Mesodermal cell (in vitro differentiated cells): ENCODE measurements at regions not wholly inside any gene's neighbourhood (a gene's known extent, or its start where the extent isn't known, plus 50 kb on each side); places are given as distances from the start of the nearest gene placed in this dataset.
"Not testable (repeated sequence)": the region's sequence is repeated elsewhere in the genome, so short reads cannot be mapped to it uniquely, and the experiment has no call there.

Experiments
- H3K27ac ChIP-seq: 2 replicates; pipeline ENCODE4 v1.7.0; 2013; ENCODE audit warnings: mild to moderate bottlenecking, low read depth, low read length, moderate library complexity; ENCODE audit not compliant: severe bottlenecking
- H3K36me3 ChIP-seq: 2 replicates; pipeline ENCODE4 v1.7.1; 2013; ENCODE audit warnings: mild to moderate bottlenecking, low read length, moderate library complexity; ENCODE audit not compliant: control insufficient read depth, insufficient read depth
- H3K4me1 ChIP-seq: one replicate; pipeline ENCODE4 v1.7.1; 2013; ENCODE audit warnings: mild to moderate bottlenecking, low read length; ENCODE audit not compliant: insufficient read depth, control insufficient read depth, poor library complexity, severe bottlenecking
- H3K4me3 ChIP-seq: 2 replicates; pipeline ENCODE4 v1.7.0; 2013; ENCODE audit warnings: low read length, control low read depth, mild to moderate bottlenecking; ENCODE audit not compliant: insufficient read depth, poor library complexity, severe bottlenecking; ENCODE audit errors: extremely low read depth
- H3K9me3 ChIP-seq: 2 replicates; pipeline ENCODE4 v1.7.1; 2013; ENCODE audit warnings: mild to moderate bottlenecking, low read length, moderate library complexity; ENCODE audit not compliant: control insufficient read depth
- WGBS, 2 experiments: methylation state at CpG; one replicate each; pipeline ENCODE4 v1.1.5; 2013; ENCODE audit warnings: missing lambda C conversion rate in 2 of 2; ENCODE audit not compliant: insufficient coverage in 2 of 2; 5-methylcytosine and 5-hydroxymethylcytosine counted together

DNA sequence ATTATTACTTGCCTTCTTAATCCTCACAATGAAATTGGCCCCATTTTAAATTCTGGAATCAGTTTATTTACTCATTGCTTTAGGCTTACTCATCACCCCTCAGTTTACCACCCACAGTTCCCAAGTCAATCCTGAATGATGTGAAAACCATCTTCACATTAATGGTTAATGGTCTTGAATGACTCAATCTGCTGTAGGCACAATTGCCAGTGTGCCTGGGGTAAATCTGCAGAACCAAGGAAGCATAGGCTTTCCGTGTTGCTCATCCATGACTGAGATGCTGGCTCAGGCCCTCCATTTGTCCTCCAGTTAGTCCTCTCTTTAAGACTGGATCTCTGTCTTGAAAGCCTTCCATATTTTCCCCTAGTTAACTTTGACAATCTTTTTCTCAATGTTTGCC is 164.5 kb downstream of the PMAIP1 start:
- Histone ChIP-seq H3K27ac (no peak overlapping the region), H3K9me3 (no peaks in the 10 kb centered on the region), H3K4me3 (no peak overlapping the region), H3K4me1 (no peaks in the 10 kb centered on the region), H3K36me3 (no peaks in the 10 kb centered on the region)
- 94 to 100% methylated on average over 1 of the region's 1 CpG for WGBS, 2 experiments

- WGBS, 2 experiments = no CpG with 5 or more reads among the region's 3 CpGs
These were observed 163.0 kb downstream of the PMAIP1 start for GRCh38 chr18:60062831-60063230.

DNA sequence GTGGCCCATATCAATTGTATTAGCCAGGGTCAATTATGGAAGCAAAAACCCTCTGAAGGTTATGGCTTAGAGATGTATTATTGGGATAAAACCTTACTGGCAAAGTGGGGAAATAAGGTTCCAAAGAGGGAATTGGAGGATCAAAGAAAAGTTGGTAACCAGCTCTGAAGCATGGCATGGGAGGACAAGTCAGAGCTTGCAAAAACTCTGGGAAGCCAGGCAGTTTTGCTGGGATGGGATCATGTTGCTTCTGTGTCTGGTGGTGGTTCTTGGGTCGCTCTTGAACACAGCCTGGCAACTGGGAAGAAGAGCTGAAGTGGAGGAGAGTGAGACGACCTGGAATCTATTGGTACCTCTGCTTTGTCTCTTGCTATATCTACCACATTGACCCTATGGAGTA is 162.6 kb downstream of the PMAIP1 start:
- WGBS, 2 experiments = 100% methylated on average over 1 of the region's 2 CpGs; no CpG with 5 or more reads in 1 of the 2 experiments
- Histone ChIP-seq H3K27ac (no peak overlapping the region), H3K36me3 (no peaks in the 10 kb centered on the region), H3K9me3 (no peaks in the 10 kb centered on the region), H3K4me1 (no peaks in the 10 kb centered on the region), H3K4me3 (no peak overlapping the region)

More at GRCh38 chr18:60062831-60063230, 163.0 kb downstream of the PMAIP1 start:
- H3K36me3 ChIP-seq, H3K27ac ChIP-seq, H3K9me3 ChIP-seq, H3K4me3 ChIP-seq, H3K4me1 ChIP-seq: not testable (repeated sequence)

- Histone ChIP-seq H3K9me3 (no peaks in the 10 kb centered on the region), H3K36me3 (no peaks in the 10 kb centered on the region)
- 88 to 100% methylated on average over 3 of the region's 3 CpGs for whole genome bisulfite sequencing, 2 experiments
These were observed 160.8 kb downstream of the PMAIP1 start for GRCh38 chr18:60060578-60060977.

DNA sequence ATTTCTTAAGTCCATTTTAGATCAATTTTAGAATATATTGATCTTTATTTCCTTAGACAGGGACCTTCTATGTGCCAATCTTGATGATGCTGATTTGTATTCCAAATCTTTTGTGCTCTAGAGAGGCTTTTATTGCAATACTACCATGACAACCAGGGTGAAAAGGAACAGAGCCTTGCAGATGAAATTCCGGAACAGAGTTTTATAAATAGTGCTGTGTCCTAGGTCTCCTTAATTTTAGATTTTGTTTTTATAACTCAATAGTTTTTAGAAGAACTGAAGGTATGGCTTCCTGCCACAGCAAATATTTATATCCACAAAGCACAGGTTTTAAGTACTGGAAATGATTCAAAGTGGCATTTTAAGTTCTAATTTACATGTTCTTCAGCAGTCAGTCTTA is 160.2 kb downstream of the PMAIP1 start:
- no CpG with 5 or more reads among the region's 1 CpG for WGBS, 2 experiments
- H3K4me1 ChIP-seq = no peaks in the 10 kb centered on the region
- H3K27ac ChIP-seq = no peak overlapping the region
- H3K36me3 ChIP-seq = no peaks in the 10 kb centered on the region
- no peak overlapping the region for H3K4me3 ChIP-seq
- no peaks in the 10 kb centered on the region for H3K9me3 ChIP-seq

More at GRCh38 chr18:60060578-60060977, 160.8 kb downstream of the PMAIP1 start:
- Histone ChIP-seq H3K27ac (no peak overlapping the region), H3K4me3 (no peak overlapping the region), H3K4me1 (no peaks in the 10 kb centered on the region)

DNA sequence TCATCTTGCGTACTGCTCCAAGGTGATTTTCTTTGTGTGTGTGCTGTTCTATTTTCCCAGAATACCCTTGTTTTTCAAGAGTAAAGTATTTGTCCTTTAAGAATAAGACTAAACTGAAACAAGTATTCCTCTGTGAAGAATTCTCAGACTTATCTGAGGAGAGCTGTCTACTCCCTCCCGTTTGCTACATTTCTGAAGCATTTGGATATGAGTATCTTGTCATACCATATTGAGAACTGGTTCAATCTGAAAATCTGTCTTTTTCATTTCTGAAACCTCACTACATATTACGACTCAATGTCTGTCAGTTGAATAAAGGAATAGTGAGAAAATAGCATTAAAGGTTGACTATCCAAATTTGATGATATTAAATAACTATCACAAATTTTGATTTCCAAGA is 159.4 kb downstream of the PMAIP1 start:
- Histone ChIP-seq H3K4me1 (no peaks in the 10 kb centered on the region), H3K27ac (no peak overlapping the region), H3K4me3 (no peak overlapping the region), H3K36me3 (no peaks in the 10 kb centered on the region), H3K9me3 (no peaks in the 10 kb centered on the region)
- WGBS, 2 experiments = no CpG with 5 or more reads among the region's 3 CpGs

DNA sequence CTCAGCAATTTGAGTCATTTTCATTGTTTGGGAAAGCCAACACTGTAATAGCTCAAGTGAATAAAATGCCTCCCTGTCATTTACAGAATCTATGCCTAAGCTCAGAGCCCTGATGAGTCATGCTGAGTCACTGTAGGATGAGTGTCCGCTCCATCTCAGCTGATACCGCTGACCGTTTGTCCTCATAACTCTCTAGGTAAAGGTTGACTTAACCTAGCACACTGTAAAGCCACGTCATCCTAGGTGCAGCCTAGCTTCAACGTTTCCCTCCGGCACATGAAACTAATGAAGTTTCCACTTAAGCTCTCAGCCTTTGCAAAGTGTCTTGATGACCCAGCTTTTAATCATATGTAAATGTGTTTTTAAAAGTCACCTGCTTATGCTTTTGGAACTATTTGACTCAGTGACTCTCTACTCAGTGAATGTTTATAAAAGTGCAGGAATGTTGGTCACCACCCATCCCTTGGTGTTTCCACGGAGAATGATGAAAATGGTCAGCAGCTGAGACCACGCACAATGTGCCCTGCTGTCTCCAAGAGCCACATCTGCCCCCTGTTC is 154.0 kb downstream of the PMAIP1 start:
- 42 to 58% methylated on average over 7 of the region's 8 CpGs for WGBS, 2 experiments
- Histone ChIP-seq H3K4me1 (peaks cover 7% of the 10 kb centered on the region), H3K4me3 (no peak overlapping the region), H3K9me3 (no peaks in the 10 kb centered on the region), H3K27ac (peak overlapping the region; percentile 3), H3K36me3 (no peaks in the 10 kb centered on the region)

DNA sequence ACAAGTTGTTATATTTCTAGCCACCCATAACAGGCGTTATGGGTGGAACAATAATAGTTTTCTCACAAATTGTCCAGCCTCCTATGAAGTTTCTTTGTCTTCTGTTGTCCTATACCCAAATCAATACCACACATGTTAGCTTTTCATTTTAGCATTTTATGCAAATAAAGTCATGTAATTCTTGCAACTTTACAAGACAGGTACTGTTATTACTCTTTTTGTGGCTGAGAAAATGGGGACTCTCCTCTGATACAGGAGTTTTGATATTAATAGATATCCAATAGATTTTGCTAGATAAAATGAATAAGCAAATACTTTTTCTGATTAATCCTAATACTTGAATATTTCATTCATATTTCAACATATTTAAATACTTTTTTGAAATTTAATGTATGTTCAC is 151.0 kb downstream of the PMAIP1 start:
- Histone ChIP-seq H3K9me3 (no peaks in the 10 kb centered on the region), H3K27ac (no peak overlapping the region), H3K36me3 (no peaks in the 10 kb centered on the region), H3K4me3 (no peak overlapping the region), H3K4me1 (peaks cover 7% of the 10 kb centered on the region)
- 83% methylated on average over 1 of the region's 1 CpG; no CpG with 5 or more reads in 1 of the 2 experiments for WGBS, 2 experiments

GRCh38 chr18:60049172-60049571 is 149.4 kb downstream of the PMAIP1 start:
- Histone ChIP-seq H3K4me1 (peaks cover 7% of the 10 kb centered on the region), H3K9me3 (no peaks in the 10 kb centered on the region), H3K27ac (no peak overlapping the region), H3K4me3 (no peak overlapping the region), H3K36me3 (no peaks in the 10 kb centered on the region)

- H3K4me1 ChIP-seq = no peaks in the 10 kb centered on the region
- H3K36me3 ChIP-seq = no peaks in the 10 kb centered on the region
- H3K9me3 ChIP-seq = no peaks in the 10 kb centered on the region
- no peak overlapping the region for H3K4me3 ChIP-seq
- H3K27ac ChIP-seq = no peak overlapping the region
These were observed 147.8 kb downstream of the PMAIP1 start for GRCh38 chr18:60047556-60047955.

DNA sequence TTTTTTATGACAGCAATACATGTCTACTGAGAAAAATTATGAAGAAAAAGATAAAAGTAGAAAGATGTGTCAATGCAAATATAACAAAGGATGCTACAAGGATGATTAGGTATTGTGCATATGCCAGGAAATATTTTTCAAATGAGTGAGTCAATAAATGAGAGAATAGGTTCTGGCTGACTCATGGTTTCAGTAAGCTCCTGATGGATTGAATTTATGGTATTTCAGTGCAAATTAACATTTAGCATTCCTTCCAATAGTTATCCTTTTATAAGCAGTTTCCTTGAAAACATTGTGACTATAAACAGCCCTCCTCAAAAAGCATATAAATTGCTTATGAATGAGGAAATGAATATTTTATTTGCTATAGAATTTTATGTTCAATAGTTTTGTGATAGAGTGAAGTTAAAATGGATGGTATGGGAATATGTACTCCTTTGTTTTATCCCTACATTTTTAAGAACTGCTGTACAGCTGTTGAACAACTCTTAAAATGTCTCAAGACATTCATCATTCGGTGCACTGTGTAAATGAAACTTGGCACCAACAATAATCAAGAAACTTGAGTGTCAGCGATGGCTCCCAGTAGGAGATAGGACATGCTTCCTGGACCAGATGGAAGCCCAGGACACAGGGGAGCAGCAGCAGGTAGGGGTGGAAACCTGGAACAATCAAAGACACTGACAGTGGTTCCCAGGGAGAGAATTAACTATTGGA is 144.7 kb downstream of the PMAIP1 start:
- no peak overlapping the region for H3K4me3 ChIP-seq
- no peaks in the 10 kb centered on the region for H3K4me1 ChIP-seq
- WGBS, 2 experiments = 100% methylated on average over 1 of the region's 2 CpGs; no CpG with 5 or more reads in 1 of the 2 experiments
- no peaks in the 10 kb centered on the region for H3K36me3 ChIP-seq
- H3K27ac ChIP-seq = no peak overlapping the region
- H3K9me3 ChIP-seq = no peaks in the 10 kb centered on the region
